Esophagus muscularis mucosa (tissue), 4 donors: ENCODE measurements at regions not wholly inside any gene's neighbourhood (a gene's known extent, or its start where the extent isn't known, plus 50 kb on each side); places are given as distances from the start of the nearest gene placed in this dataset.

ENCODE experiments used
- EP300 ChIP-seq: sonication (generic); formaldehyde crosslinking; IDR thresholded peaks from one replicate; pipeline ENCODE4 v1.6.1; 2017; ENCODE audit warnings: antibody characterized with exemption
- POLR2A ChIP-seq: fragments of 450-650 bp; IDR thresholded peaks from one replicate; pipeline ENCODE4 v1.6.1; 2017; ENCODE audit warnings: antibody characterized with exemption, moderate library complexity, mild to moderate bottlenecking, low read depth
- TF ChIP-seq, protein P1 (sequence below), 3 experiments: fragments of 200-600 bp in 2 of 3; fragments of 450-650 bp in 1 of 3; sonication (generic) in 2 of 3; IDR thresholded peaks; one replicate each; pipeline ENCODE4 v1.5.1; 2017 to 2019; ENCODE audit warnings: antibody characterized with exemption in 3 of 3, mild to moderate bottlenecking in 2 of 3, moderate library complexity in 1 of 3

DNA sequence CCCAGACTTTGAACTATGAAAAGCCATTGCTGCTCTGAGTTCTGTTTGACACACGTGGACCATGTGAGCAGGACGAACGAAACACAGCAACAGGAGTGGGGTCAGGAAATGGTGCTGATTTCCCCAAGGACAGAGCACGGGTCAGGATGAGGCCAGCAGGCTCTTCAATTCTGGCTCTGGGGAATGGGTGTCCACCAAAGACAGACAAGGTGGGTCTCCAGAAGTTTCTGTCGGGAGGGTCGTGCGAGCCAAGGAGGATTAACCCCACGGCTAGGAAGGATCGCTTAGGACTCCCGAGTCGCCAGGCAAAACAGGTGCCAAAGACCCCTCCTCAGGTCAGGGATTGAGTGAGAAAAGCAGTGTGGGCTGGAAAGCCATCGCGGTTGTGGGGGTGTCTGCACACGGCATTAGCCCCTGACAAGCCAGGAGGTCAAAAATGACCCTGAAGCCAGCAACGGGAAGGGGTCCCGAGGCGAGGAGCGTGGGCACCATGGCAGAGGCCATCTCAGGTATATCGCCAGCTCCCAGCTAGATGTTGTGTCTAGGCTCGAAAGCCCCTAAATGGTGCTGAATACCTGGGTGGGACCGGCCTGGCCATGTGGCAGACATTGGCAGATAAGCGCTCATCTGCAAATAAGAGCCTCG lies 213.9 kb upstream of the SALL3 start:
- TF ChIP-seq, protein P1, sequence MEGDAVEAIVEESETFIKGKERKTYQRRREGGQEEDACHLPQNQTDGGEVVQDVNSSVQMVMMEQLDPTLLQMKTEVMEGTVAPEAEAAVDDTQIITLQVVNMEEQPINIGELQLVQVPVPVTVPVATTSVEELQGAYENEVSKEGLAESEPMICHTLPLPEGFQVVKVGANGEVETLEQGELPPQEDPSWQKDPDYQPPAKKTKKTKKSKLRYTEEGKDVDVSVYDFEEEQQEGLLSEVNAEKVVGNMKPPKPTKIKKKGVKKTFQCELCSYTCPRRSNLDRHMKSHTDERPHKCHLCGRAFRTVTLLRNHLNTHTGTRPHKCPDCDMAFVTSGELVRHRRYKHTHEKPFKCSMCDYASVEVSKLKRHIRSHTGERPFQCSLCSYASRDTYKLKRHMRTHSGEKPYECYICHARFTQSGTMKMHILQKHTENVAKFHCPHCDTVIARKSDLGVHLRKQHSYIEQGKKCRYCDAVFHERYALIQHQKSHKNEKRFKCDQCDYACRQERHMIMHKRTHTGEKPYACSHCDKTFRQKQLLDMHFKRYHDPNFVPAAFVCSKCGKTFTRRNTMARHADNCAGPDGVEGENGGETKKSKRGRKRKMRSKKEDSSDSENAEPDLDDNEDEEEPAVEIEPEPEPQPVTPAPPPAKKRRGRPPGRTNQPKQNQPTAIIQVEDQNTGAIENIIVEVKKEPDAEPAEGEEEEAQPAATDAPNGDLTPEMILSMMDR (IDR thresholded peaks at IDR 0.05), result no peak
- TF ChIP-seq EP300, result no peak
- no peak for TF ChIP-seq POLR2A
